ENCODE measurements at regions not wholly inside any gene's neighbourhood (a gene's known extent, or its start where the extent isn't known, plus 50 kb on each side); places are given as distances from the start of the nearest gene placed in this dataset.

DNA sequence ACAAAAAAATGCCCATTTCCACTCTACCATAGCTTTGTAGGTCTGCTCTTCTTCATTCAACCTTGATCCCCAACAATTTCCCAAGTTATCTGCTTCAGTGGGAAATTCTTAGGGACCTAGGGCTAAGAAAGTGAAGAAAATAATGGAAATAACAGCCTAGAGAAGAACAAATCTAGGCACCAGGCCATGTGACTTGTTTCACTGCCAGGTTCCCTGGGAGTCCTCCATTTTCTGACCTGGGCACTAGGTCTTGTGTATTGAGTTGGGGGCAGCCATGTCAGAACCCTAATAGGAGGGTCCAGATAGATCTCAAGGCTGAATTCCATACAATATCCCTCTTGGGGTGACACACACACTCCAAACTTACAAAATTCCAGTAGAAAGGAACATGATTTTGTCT, 194.6 kb upstream of the STK26 start:
- no peak for TF ChIP-seq GATA3 (IDR thresholded peaks at IDR 0.05; ENCODE audit: low read depth, low read length)
- no peak for TF ChIP-seq GATA2 (IDR thresholded peaks at IDR 0.05; ENCODE audit: low read depth, low read length)
